Femur (tissue), 1 donor: ENCODE measurements at regions not wholly inside any gene's neighbourhood (a gene's known extent, or its start where the extent isn't known, plus 50 kb on each side); places are given as distances from the start of the nearest gene placed in this dataset.

Experiments used
- DNase-seq: peaks from one replicate; pipeline ENCODE4 v3.0.0-alpha.2; 2017

DNA sequence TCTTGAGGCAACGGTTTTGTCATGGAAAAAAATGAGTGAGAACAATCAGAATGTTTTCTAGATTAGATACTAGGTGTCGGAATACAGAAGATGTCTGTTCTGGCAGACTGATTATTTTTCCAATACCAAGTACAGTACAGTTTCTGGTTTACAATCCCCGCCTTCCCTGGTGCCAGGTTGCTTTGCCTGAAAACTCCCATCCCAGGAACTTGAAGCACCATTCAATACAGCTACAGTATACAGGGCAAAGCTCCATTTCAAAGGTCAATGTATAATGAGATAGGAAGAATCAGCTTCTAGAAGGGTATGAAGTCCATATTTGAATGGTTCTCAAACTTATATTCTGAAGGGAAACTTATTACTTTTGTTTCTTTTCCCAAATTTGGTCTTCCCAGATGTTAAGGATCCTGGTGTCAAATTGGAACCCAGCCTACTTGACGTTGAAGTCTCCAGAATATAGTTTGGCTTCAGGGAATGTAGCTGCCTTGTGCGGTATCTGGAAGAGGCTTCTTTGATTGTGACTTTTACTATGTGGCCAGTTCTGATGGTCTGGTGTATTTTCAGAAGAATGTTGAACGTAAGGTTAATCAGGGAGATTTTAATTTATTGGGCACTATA lies 238.0 kb upstream of the ATP2B1 start:
- DNase-seq, result no peak

DNA sequence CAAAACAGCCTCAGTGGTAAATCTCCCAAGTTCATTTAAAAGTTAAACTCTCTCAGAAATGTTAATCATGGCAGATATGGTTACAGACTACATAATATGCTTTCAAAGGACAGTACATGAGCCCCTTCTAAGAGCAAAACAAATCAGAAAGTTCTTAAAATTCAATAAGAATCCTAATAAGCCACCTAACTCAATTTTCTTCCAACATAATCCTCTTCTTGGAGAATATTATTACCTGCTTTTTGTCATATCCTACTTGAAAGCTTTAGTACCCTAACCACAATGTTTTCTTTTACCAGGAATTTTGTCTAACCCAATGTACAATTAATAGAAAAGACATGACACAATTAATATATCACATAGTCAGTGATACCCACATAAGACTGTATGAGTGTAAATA lies 236.5 kb upstream of the ATP2B1 start:
- no peak for DNase-seq

DNA sequence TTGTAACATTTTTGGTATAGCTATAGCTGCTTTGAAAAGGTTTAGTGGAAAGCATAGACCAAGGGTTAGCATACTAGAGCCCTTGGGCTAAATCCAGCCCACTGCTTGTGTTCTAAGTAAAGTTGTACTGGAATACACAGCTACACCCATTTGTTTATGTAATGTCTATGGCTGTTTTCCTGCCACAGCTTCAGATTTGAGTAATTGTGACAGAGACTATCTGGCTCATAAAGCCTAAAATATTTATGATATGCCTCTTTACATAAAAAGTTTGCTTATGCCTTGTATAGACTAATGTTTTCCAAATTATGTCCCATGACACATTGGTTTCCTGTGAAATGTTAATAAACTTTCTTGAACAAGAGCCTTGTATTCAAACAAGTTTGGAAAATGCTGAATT lies 234.8 kb upstream of the ATP2B1 start:
- DNase-seq, result no peak

DNA sequence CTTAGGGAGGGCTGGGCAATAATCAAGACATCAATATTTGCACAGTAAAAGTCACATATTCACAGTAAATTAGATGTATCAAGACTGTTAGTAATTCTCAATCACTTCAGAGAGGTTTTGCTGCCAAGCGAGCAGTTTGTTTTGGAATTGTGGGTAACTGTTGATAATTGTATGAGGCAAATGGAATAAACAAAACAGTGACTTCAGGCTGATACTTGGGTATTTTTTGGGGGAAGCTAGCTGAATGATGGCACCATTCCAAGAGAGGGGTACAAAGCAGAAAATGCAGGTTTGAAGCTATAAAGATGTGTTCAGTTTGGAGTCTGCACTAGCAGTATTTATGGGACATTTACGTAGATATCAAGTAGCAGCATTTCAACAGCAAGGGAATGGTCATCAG lies 232.8 kb upstream of the ATP2B1 start:
- no peak for DNase-seq

DNA sequence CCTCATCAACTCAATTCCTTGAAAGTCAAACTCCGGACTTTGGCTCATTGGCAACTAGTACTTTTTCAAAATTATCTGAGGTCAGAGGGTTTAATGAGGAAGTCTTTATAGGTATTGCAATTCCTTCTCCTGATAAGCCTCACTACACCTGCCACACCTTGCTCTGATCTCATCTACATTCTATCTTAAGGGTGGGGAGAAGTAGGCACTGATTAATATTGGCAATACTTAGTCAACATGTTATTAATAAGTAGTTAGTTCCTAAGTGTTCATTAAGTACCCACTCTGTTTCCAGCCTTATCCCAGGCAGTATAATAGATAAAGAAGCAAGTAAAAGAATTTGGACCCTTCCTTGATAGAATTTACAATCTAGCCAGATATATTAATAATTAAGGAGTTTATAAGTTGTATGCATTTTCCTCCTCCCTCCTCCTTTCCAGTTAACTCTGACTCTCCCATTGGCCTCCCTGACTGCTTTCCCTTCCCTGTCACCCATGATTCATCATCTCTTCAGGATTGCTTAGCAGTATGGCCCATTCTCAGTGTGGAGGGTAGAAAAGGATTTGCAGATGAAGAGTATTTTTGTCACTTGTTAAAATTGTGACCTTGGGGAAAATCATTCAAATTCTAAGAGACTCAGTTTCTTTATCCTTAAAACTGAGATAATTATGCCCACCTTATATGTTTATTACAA lies 231.0 kb upstream of the ATP2B1 start:
- no peak for DNase-seq

DNA sequence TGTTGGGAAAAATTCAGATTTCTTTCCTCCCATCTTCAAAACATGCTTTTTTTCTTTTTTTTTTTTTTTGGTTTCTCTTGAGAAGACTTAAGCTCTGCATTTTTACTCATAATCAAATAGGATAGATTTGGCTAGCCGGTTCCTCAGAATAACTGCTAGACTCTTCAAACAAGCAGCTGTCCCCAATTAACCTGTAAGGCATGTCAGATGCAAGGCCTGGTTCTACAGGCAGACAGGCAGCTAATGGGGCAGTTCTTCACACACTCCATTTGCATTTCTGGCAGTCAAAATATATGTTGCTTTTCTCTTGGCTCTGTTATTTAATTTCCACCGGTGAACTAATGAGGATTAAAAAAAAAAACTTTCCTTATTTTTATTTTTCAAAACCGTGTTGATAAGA lies 228.0 kb upstream of the ATP2B1 start:
- DNase-seq, result no peak

DNA sequence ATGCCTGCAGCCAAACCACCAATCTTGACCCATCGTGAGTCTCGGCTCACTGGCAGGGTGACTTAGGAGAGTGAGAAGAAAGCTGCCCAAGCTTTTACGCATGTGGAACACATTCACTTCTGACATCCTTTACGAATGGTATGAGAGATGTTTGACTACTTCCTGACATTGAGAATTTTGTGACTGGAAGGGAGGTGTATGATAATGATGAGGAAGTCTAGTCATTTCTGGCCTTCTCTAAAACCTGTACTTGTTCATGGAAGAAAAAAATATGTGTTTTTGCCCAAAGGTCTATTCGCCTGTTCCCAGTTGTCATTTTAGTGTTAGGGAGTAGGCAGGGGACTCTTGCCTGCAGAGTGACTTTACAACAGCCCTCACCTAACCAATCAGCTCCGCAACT lies 227.2 kb upstream of the ATP2B1 start:
- DNase-seq, result no peak

DNA sequence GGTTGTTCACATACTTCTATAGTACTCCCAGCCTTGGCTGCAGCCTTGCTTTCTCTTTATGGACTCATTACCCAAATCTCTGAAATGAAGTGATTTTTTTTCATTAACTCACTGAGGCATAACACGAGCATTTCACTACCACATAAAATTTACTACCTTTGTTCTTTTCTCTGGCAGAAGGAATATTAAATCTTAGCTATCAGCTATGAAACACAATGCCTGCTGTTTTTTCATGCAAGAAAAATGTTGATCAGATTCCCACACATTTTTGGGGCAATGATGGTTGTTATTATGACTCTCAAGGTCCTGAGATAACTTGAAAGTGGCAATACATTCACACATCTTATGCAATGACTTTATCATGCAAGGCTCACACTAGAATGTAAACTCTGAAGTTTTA lies 225.3 kb upstream of the ATP2B1 start:
- DNase-seq, result no peak

DNA sequence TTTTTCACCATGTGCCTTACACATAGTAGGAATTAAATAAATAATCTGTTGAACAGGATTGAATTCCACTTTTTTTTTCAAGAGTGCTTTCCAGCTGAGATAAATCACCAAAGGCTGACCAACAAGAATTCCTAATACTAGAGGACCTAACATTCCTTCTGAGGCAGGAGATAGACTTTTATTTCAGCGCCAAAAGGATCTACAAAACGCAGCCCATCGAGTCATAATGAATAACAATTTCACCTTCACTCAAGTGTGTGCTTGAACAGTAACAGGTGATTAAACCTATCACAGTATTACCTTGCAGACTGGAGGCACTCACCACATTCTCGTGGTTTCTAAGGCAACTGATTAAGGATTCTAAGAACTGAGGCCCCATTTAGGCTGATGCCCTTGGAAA lies 224.3 kb upstream of the ATP2B1 start:
- no peak for DNase-seq

DNA sequence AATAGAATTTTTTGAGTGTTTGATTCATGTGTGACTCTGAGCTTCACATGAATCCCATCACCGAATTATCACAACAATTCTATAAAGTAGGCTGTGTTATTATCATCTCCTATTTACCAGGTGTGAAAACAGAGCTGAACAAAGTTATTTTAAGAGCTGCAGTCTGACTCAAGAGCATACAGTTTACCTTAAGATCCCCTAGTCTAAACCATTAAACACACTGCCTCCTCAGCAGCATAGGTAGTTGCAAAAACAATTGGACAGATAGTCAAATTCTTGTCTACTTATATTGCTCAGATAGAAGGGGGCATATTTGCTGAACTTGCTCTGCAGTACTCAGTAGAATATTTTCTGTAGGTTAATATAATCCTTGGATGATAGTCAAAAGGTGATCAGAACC lies 219.8 kb upstream of the ATP2B1 start:
- DNase-seq, result no peak

DNA sequence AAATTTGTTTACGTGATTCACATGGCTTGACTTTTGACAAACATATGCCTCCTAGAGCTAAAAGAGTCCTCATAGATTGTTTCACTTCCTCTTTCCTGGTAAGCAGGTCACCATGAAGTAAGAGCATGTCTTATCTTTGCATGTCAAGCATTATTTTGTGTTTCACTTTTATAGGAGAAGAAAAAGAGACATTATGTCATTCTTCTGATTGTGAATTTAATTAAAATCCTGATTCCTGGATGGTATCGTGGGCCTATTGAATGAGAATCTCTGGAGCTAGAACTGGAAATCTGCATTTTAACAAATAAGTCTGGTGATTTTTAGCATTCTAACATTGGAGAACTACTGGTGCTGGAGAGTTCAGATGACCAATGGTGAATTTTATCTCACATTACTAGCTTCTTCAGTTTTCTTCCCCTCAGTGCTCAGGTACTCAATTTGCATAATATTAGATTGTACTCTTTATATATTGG lies 218.6 kb upstream of the ATP2B1 start:
- no peak for DNase-seq

DNA sequence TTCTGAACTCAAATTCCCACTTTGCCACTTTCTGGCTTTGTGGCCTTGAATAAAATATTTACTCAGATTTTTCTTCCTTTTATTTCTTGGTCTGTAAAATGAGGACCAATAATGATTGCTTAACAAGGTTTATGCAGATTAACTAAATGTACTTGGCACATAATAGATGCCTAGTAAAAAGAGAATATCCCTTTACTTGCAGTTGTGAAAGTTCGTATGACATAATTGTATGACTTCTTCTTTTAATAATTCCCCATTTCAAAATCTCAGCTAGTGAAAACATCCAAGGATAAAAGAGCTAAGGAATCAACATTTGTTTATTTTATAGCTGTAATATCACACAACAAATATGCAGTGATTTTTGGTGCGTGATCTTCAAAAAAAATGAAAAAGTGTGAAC lies 215.6 kb upstream of the ATP2B1 start:
- no peak for DNase-seq

DNA sequence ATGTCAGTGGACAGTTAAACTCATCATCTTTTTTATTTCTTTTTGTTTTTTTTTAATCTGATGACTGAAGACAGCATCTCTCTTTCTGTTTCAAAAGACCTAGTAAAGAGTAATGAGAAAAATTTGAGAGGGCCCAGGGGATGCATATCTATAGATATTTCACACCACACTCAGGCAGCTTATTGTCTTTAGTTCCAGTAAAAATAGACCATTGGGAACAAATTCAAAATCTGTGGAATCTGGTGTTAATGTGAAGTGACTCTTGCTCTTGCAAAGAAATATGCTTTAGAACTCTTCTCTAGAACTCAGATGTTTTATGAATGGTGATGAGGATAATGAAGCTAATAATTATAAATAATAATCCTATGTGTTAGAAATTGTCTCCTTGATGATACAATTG lies 214.5 kb upstream of the ATP2B1 start:
- no peak for DNase-seq

DNA sequence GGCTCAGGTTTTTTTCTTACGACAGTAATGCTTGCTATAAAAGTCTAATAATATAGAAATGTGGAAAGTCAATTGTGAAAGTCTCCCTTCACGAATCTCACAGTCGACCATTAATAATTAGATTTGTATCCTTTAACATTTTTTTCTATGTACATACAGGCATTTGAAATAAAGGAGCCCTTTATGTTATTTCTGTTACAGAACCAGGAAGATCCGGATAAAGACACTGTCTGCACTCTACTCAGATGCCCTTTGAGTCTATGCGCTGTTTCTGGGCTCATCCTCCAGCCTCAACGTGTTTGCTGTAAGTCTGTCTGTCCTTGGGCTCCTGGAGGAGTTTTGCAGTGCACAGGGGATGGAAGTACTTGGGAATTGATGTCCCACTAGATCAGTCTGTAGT lies 212.2 kb upstream of the ATP2B1 start:
- DNase-seq, result no peak

DNA sequence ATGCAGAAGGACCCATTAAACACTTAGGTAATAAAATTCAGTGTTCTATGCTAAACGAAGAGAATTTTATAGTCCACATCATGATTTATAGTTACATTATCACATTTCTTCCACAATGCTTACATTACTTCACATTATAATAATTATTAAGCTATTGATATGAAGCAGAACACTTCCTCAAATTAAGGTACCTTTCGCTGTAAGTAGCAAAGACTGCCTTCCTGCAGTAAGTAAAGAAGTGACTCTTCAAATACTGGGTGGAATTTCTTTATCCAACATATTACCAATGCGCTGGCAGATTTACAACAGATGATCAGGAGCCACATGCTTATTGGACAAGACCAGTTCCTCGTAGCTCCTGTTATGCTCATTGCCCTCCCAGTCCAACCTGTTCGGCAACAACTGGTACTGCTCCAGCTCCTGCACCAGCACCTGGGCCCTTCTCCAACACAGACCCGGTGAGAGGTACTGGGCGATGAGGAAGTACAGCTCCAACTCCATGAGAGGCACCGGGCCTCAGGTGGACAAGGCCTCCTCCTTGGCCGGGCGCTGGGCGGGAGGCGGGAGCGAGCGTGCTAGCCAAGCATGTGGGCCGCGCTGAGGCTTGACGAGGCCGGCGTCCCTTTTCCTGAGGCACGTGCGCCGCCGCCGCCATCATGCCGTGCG lies 210.7 kb upstream of the ATP2B1 start:
- no peak for DNase-seq

DNA sequence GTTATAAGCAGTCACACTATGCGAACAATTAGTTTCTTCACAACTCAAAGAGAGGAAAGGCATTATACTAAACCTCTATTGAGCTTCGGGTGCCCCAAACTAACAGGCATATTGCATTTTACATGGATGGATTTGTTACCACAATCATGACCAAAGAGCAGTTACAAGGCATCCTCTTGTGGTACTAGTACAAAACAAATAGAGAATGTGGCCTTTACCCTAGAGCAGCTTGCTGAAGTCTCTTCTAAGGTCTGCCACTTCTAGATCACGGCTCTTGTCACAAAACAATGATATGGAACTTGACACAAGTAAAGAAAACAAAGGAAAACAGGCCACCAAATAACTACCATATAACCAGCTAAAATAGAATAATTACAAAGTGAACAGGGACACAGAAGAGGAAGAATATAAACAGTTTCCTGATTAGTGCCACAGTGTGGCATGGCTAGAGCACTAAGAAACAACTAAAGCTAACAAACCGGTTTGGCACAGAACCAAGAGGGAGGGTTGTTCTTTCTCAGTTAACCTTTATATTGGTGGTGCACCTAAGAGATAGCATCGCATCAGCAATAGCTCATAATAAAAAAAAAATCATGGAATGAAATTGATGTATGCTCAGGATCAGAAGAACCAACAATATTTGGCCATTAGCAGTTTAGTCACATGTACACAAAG lies 209.7 kb upstream of the ATP2B1 start:
- no peak for DNase-seq

DNA sequence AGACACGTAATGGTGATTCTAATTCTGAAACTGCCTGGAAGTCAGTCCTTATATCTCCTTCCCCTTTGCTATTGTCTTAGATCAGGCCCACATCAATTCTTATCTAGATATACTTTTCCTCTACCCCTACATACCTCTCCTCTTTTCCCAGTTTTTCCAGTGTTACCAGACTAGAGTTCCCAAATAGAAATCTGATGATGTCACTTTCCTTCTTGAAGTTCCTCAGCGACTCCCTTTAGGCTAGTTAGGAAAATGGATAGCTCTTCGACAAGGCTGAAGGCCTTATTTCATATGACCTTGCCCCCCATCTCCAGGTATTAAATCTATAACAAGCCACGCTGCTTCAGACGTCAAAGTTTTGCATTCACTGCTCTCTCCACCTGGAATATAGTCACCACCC lies 201.1 kb upstream of the ATP2B1 start:
- DNase-seq, result no peak

DNA sequence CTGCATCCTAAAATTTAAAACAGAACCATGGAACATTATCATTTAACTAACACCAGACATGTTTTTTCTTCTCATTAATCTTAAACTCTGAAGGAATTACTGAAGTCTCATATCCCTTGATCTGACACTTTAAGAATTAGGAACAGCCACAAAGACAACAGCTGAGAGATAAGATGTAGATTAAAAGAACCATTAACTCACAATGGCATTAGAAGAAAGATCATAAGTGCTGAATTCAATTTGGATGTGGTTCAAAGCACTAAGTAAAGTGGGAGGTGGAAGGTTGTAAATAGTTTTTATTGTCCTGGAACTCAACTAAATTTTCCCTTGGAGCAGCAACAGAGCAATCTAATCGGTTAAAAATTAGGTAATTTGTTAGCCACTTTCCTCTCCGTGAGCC lies 199.0 kb upstream of the ATP2B1 start:
- no peak for DNase-seq

DNA sequence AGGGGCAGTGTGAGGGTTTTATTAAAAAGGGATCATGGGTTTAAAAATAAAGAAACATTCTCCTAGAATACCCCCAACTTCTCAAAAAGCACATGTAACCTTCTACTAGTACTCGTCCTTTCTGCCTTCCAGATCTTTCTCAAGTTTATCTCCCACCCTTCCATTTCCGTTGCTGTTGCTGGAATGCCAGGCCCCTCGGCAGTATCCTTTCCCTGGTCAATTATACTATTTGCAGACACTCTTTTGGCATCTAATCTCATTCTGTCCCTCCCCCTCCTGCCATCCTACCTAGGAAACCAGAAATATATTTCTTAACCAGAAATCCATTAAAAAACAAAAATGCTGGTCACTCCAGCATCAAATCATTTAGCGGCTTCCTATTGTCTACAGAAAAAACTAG lies 198.2 kb upstream of the ATP2B1 start:
- DNase-seq, result no peak

DNA sequence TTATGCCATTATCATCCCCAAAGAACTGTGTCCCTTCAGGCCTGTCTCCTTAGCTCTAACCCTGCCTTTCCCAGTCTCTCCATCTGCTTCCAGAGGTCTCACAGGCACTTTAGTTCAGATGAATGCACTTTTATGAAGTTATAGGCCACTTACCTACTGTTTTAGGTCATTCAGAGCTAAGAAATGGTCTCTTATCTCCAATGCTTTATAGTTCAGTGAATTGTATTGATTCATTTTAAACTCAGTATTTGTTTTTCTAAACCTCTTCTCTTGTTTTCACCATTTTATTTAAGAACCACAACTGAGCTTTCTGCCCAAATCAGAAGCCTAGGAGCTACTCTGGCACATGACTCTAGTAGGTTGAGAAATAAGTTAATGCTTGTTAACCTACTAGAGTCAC lies 197.5 kb upstream of the ATP2B1 start:
- DNase-seq, result no peak

DNA sequence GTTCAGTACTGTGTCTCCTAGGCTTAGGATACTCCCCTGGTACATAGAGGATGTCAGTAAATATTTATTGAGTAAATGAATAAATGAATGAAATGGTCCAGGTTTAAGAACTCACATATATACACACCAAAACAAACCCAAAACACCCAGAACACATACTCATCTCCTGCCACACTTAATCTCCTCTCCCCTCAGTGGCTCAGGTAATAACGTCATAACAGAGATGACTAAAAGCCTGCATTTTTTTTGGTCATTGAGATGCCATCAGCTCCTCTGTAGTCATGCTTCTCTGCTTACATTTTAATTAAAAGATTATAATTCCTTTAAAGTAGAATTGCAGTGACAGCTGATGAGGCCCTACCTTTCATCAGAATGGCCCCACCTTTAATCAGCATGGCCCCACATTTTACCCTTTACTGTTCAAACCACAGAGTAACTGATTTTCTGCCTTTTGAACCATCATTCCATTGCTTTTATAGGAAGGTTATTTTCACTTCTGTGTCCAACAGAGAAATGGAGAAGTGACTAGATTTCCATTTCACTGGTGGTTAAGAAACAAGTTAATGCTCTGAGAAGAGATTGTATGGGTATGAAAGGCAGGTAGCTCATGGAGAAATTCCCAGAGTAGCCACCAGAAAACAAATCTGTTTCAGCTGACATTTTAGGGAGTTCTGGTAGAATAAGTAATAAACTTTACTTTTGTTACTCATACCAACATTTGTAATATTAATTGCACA lies 193.4 kb upstream of the ATP2B1 start:
- DNase-seq, result no peak

DNA sequence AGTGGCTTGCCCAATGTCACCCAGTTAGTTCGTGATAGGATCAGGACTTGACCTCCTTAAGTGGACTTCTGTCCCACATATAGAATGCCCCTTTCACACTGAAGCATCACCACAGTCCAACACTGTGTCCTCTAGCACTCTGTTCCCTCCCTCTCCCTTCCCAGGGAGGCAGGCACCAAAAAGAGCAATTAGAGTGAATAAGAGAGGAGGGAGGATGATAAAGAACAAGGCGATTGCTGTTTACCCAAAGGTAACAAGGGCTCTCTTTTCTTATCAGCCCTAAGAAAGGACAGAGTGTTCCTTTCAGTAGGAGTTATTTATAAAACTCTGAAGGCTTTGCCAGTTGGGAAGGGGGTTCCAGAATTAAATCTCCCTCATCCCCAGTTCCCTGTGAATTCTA lies 192.7 kb upstream of the ATP2B1 start:
- DNase-seq, result no peak

DNA sequence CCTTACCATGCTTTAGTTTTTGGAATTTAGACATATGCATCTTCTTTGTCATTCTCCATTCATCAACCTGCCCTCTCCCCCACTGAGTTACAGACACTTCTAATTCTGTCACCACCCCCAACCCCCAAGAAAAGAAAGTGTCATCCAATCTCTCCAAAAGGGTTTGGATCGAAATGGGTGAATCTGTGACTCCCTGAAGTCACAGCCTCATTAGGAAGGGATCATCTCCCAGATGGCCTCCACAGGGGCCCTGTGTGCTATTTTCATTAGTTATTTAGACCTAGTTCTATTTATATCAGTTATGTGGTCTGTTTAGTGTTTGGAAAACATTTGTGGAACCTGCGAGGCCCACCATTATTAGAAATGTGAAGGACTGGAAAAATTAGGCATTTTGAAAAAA lies 191.0 kb upstream of the ATP2B1 start:
- DNase-seq, result no peak
